ENCODE measurements at regions not wholly inside any gene's neighbourhood (a gene's known extent, or its start where the extent isn't known, plus 50 kb on each side); places are given as distances from the start of the nearest gene placed in this dataset.

DNA sequence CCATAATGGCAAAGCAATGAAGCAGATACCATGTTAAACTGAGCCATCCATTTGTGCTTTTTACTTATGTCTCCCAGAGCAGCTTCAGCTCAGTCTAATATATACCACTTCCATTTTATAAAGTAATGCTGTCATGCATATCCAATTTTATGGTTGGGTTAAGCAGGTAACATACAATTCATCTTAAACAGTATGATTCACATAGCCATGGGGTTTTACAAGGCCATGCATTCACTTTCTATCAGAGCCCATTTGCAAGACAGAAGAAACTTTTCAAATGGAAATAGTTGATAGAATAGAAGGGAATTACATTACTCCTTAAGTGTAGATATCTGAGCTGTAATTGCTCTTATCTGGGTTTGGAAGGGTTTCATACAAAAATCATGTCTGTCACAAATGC, 580.5 kb upstream of the CXADR start:
- DNase-seq (ENCODE audit: low read depth in 4 of 4, low spot score in 3 of 4): no peak

DNA sequence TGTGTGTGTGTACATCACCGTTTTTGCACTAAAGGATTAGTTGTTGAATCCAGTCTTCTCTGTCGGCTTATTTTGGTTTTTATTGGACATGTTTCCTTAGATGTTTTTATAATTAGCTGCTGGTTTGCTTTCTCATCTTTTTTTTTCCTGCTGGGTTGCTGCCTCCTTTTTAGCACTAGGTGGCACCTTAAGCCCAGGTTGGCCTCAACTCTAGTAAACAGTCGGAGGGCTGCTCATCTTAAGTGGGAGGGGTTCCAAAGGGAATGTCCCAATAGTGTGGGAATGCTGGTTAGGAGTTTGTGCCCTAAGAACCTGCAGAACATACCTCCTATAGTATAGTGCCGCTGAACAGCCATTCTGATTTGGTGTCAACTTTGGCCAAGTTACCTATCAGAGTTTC, 570.1 kb upstream of the CXADR start:
- no peak for DNase-seq (ENCODE audit: low read depth in 4 of 4, low spot score in 3 of 4)

GRCh38 chr21:16943231-16943630, 569.6 kb upstream of the CXADR start:
- DNase-seq (ENCODE audit: low read depth in 4 of 4, low spot score in 3 of 4): no peak

GRCh38 chr21:16945580-16945979, 567.3 kb upstream of the CXADR start:
- DNase-seq (ENCODE audit: low read depth in 4 of 4, low spot score in 3 of 4): no peak

DNA sequence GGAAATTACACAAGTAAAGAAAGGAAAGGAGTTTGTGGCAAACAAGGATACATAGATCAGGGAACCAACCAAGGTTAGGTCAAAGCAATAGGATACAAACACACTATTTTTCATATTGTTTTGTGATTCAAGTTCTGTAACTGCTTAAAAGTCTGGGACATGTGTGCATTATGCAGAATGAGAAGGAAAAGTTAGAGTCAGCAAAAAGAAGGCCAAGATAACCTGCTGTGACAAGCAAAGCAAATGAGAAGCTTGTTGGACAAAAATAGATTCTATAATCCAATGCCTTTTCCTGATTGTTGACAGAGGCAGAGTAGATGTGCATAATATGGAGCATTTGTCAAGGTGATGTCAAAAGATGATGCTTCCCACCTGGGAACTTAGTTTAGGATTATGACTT, 556.0 kb upstream of the CXADR start:
- no peak for DNase-seq (ENCODE audit: low read depth in 4 of 4, low spot score in 3 of 4)

DNA sequence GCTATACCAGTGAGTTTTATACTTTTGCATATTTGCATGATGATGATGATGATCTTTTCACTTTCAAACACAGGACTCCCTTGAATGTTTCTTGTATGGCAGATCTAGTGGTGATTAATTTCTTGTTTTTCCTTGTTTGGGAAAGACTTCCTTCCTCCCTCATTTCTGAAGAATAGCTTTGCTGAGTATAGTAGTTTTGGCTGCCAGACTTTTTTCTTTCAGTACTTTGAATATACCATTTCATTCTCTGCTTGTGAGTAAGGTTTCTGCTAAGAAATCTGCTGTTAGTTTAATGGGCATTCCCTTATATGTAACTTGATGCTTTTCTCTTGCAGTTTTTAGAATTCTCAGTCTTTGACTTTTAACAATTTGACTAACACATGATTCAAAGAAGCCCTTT, 547.4 kb upstream of the CXADR start:
- DNase-seq (ENCODE audit: low read depth in 4 of 4, low spot score in 3 of 4): no peak

DNA sequence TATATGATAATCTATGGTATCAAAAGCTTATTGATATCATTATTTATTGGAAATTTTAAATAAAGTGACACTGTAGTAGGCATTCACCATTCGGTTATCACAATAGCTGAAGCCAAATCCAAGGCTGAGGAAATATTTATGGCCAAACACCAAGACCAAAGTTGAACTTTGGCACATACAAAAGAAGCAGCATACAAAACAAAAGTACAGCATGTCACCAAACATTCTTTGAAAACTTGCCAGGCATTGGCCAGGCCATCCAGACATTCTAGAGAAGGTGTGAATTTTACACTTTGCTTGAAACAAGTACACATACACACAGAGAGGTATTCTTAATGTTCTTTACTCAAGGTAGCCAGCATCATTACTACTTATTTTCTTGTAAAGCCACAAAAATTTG, 544.4 kb upstream of the CXADR start:
- DNase-seq (ENCODE audit: low read depth in 4 of 4, low spot score in 3 of 4): no peak

- no peak for DNase-seq (ENCODE audit: low read depth in 4 of 4, low spot score in 3 of 4)
Measured at GRCh38 chr21:16969636-16970035, 543.2 kb upstream of the CXADR start.

GRCh38 chr21:16974060-16974459, 538.8 kb upstream of the CXADR start:
- DNase-seq (ENCODE audit: low read depth in 4 of 4, low spot score in 3 of 4): no peak

DNA sequence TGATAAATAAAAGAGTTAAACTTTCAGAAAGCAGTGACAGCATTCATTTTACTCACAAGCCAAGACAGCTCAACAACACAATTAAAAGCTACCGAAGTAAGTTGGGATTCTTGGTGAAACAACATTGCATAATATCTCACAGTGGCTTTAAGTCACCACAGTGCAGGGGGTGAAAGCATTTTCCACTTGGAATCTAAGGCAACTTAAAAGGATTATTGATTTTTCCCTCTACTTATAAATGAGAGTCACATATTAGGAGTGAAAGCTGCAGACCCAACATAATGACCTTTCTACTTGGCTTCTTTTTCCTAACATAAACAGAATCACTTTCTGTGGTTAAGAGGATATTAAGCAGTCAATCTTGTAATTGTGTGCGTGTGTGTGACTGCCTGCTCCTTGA, 536.6 kb upstream of the CXADR start:
- DNase-seq (ENCODE audit: low read depth in 4 of 4, low spot score in 3 of 4): no peak

GRCh38 chr21:16978309-16978895, 534.4 kb upstream of the CXADR start:
- DNase-seq (ENCODE audit: low read depth in 4 of 4, low spot score in 3 of 4): no peak

DNA sequence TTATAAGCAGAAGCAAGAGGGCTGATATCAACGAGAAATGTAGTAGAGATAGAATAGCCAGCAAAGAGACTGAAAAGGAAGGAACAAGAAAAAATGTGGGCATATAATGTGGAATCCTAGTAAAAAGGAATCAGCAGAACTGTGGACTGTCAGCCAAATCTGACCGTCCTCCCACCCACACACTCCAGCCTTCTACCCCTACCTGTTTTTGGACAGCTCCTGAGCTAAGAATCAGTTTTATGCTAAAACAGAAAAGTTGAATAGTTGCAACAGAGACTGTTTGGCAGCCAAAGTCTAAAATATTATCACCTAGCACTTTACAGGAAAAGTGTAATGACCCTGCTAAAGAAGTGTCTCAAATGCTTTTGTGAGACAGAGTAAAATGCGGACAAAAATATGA, 533.3 kb upstream of the CXADR start:
- no peak for DNase-seq (ENCODE audit: low read depth in 4 of 4, low spot score in 3 of 4)

DNA sequence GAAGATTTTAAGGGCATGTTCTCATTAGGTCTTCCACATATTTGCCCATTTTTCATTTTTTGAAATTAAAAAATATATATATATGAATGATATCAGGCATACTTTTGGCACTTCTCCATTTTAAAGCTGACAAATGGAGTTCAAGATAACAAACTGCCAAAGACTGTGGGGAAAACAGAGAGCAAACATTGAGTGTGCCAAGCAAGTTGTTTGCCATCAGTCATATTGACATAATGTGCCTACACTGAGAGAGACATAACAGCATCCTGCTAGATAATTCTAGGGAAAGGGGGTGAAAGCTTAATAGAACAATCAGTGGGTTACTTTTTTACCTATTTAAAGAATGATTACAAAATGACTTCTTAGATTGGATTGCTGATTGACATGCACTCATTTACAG, 529.4 kb upstream of the CXADR start:
- no peak for DNase-seq (ENCODE audit: low read depth in 4 of 4, low spot score in 3 of 4)

GRCh38 chr21:16992448-16992847, 520.4 kb upstream of the CXADR start:
- DNase-seq (ENCODE audit: low read depth in 4 of 4, low spot score in 3 of 4): no peak

GRCh38 chr21:16993416-16994038, 519.3 kb upstream of the CXADR start:
- no peak for DNase-seq (ENCODE audit: low read depth in 4 of 4, low spot score in 3 of 4)

DNA sequence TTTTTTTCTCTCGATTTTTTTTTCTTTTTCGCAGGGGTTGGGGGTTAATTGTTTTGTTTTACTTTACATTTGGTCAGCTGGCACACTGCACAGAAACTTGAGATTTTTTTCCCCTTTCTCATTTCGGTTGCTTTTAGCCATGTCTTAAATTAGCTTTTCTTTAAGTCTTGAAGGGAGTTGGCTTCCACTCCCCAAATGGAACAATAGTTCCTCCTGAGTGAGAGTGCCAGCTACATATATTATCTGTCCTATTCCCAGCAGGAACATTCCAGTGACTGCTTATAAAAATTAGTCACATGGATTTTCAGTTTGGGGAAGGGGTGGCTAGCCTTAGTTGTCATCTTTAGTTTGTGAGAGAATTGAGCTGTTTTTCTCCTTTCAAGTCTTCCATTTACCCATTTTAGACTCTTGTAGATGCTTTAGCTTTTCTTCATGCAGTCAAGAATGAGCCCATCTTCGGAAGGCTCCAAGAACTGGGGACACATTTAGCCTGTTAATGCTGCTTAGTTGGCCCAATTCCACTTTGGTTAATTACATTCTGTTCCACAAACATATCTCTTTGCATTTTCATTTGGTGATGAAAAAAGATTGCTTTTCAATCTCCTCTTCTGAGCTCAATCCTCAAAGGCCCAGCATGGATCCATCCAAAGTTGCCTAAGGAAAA, 510.1 kb upstream of the CXADR start:
- no peak for DNase-seq (ENCODE audit: low read depth in 4 of 4, low spot score in 3 of 4)

- DNase-seq (ENCODE audit: low read depth in 4 of 4, low spot score in 3 of 4): no peak
Measured at GRCh38 chr21:17003258-17003615, 509.6 kb upstream of the CXADR start.

- DNase-seq (ENCODE audit: low read depth in 4 of 4, low spot score in 3 of 4): no peak
Measured at GRCh38 chr21:17003763-17004373, 509.0 kb upstream of the CXADR start.

GRCh38 chr21:17032141-17032655, 480.6 kb upstream of the CXADR start:
- DNase-seq (ENCODE audit: low read depth in 4 of 4, low spot score in 3 of 4): peak in 1 of 4 donors; percentile 6

DNA sequence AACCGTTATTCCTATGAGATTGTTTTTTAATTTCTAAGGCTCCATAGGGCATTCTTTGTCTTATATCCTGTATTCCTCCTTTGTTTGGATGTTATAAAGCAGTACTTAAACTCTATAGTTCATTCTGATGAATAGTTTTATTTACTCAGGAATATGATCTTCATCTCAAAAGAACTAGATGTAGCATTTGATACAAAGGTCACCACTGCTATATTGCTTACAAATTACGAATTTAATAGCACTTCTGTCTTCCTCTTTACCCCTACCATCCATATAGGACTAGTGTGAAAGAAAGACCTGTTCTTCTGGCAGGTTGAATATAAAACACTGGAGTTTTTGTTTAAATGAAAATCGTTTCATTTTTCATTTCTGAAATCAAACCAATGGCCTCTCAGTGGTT, 468.1 kb upstream of the CXADR start:
- no peak for DNase-seq (ENCODE audit: low read depth in 4 of 4, low spot score in 3 of 4)

GRCh38 chr21:17045214-17045853, 467.5 kb upstream of the CXADR start:
- DNase-seq (ENCODE audit: low read depth in 4 of 4, low spot score in 3 of 4): no peak

Measured in left renal pelvis (tissue), 4 donors.